ENCODE measurements at regions not wholly inside any gene's neighbourhood (a gene's known extent, or its start where the extent isn't known, plus 50 kb on each side); places are given as distances from the start of the nearest gene placed in this dataset.

DNA sequence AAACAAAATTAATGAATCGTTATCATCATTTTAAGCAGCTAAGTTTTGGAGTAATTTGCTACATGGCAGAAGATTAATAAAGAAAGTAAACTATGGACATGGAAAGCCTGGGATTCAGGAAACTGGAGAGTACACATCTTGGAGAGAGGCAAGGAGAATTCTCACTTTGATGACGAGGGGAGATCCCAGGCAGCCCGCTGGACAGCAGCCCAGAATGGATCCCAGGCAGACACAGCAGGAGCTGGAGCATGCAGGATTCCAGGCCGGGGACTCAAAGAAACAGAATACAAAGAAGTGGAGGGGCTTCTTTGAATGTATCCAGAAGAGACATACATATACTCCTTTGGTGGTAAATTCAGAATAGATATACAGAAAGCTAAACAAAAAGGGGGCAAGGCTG lies 118.0 kb upstream of the ATP6AP2 start:
- no peak overlapping the region for H3K4me3 ChIP-seq
- TF ChIP-seq, protein P1, sequence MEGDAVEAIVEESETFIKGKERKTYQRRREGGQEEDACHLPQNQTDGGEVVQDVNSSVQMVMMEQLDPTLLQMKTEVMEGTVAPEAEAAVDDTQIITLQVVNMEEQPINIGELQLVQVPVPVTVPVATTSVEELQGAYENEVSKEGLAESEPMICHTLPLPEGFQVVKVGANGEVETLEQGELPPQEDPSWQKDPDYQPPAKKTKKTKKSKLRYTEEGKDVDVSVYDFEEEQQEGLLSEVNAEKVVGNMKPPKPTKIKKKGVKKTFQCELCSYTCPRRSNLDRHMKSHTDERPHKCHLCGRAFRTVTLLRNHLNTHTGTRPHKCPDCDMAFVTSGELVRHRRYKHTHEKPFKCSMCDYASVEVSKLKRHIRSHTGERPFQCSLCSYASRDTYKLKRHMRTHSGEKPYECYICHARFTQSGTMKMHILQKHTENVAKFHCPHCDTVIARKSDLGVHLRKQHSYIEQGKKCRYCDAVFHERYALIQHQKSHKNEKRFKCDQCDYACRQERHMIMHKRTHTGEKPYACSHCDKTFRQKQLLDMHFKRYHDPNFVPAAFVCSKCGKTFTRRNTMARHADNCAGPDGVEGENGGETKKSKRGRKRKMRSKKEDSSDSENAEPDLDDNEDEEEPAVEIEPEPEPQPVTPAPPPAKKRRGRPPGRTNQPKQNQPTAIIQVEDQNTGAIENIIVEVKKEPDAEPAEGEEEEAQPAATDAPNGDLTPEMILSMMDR (IDR thresholded peaks at IDR 0.05), result no peak
- no peak for DNase-seq (ENCODE audit: low spot score in 2 of 2)
- intact Hi-C loops (cut with DNase I), result no loop called here
- H3K27ac ChIP-seq, result no peak overlapping the region
- H3K4me1 ChIP-seq, result no peaks in the 10 kb centered on the region
- no peaks in the 10 kb centered on the region for H3K9me3 ChIP-seq
- H3K27me3 ChIP-seq, result no peaks in the 10 kb centered on the region
- H3K36me3 ChIP-seq, result no peaks in the 10 kb centered on the region

DNA sequence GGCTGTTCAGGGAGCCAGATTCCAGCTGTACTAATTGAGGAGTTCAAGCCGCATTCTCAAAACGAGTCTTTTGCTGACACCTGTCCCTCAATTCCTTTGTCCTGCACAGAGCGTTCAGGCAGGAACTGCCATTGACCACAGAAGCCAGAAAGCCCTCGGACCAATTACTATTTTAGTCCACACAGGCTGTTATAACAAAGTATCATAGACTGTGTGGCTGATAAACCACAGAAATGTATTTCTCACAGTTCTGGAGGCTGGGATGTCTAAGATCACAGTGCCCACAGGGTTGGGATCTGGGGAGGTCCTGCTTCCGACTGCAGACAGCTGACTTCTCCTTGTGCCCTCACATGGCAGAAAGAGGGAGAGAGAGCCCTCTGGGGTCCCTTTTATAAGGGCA lies 119.8 kb upstream of the ATP6AP2 start:
- no peaks in the 10 kb centered on the region for H3K36me3 ChIP-seq
- H3K4me1 ChIP-seq, result no peaks in the 10 kb centered on the region
- no peak for DNase-seq (ENCODE audit: low spot score in 2 of 2)
- no peak overlapping the region for H3K4me3 ChIP-seq
- intact Hi-C loops (cut with DNase I), result no loop called here
- no peaks in the 10 kb centered on the region for H3K27me3 ChIP-seq
- no peaks in the 10 kb centered on the region for H3K9me3 ChIP-seq
- TF ChIP-seq, protein P1 (IDR thresholded peaks at IDR 0.05), result no peak
- H3K27ac ChIP-seq, result no peak overlapping the region

DNA sequence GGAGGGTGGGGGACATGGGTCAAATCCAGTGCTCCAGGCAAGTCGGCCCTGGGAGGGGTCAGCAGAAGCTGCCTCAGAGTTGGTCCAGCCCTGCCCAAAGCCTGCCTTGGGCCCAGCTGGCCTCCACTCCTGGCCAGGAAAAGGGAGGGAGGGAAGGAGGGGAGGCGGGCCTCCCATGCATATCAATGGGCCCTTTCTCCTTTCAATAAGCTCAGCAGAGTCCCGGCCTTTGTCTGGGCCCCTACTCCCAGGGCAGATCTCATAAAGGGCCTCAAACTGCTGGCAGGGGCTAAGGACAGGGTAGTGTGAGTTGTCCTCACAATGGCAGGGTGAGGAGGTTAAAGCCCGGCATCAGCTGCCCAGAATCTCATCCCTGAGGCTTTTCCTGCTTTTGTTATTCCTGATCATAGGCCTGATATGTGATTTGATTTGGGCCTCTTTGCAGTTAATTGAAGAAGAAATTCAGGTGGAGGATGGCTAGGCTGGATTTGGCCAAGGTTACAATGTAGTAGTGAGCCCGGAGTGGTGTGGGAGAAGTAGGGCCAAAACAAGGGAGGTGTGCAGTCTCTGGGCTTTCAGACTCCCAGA lies 121.1 kb upstream of the ATP6AP2 start:
- H3K27ac ChIP-seq, result no peak overlapping the region
- TF ChIP-seq, protein P1 (IDR thresholded peaks at IDR 0.05), result no peak
- DNase-seq (ENCODE audit: low spot score in 2 of 2), result no peak
- intact Hi-C loops (cut with DNase I), result no loop called here
- H3K9me3 ChIP-seq, result no peaks in the 10 kb centered on the region
- no peaks in the 10 kb centered on the region for H3K4me1 ChIP-seq
- no peak overlapping the region for H3K4me3 ChIP-seq
- H3K27me3 ChIP-seq, result no peaks in the 10 kb centered on the region
- no peaks in the 10 kb centered on the region for H3K36me3 ChIP-seq

DNA sequence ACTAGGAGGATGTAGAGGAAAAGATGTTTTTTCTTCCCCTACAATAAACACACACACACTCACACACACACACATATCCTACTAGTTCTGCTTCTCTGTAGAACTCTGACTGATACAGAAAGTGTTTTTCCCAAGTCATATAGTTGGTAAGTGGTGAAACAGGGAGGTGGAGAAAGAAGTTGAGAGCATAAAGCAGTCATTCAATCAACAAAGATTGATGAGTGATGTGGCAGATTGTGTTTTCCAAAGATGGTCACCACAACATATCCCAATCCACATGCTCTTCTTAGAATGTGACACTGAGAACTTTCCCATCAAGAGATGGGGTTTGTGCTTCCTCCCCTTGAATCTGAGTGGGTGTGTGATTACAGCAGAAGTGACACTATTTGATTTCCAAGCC lies 123.4 kb upstream of the ATP6AP2 start:
- Histone ChIP-seq H3K4me3 (no peak overlapping the region), H3K9me3 (no peaks in the 10 kb centered on the region), H3K4me1 (no peaks in the 10 kb centered on the region), H3K27ac (no peak overlapping the region), H3K36me3 (no peaks in the 10 kb centered on the region), H3K27me3 (no peaks in the 10 kb centered on the region)
- DNase-seq (ENCODE audit: low spot score in 2 of 2), result no peak
- TF ChIP-seq, protein P1 (IDR thresholded peaks at IDR 0.05), result no peak
- intact Hi-C loops (cut with DNase I), result no loop called here

DNA sequence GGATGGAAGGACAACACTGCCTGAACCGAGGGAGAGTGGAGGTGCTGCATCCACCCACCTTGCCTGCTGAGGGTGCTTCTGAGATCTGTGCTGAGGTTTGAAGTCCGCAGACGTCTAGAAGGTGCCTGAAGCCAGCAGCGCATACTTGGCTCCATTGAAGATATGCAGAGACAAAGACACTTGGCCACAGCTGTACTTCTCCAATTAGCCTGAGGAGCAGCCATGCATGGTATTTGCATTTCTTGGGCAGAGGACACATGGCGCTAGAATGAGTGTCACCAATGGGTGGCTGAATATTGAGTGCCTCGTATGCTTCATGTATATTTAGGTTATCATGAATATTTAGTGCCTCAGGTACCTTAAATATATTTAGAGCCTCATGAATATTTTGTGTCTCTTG lies 128.7 kb upstream of the ATP6AP2 start:
- no peak for DNase-seq (ENCODE audit: low spot score in 2 of 2)
- no peaks in the 10 kb centered on the region for H3K27me3 ChIP-seq
- H3K27ac ChIP-seq, result no peak overlapping the region
- no peaks in the 10 kb centered on the region for H3K9me3 ChIP-seq
- no peak overlapping the region for H3K4me3 ChIP-seq
- H3K36me3 ChIP-seq, result no peaks in the 10 kb centered on the region
- TF ChIP-seq, protein P1 (IDR thresholded peaks at IDR 0.05), result no peak
- H3K4me1 ChIP-seq, result no peaks in the 10 kb centered on the region
- intact Hi-C loops (cut with DNase I), result no loop called here

All from ascending aorta (tissue), 2 donors.